Putamen (tissue), 1 donor: ENCODE measurements at regions not wholly inside any gene's neighbourhood (a gene's known extent, or its start where the extent isn't known, plus 50 kb on each side); places are given as distances from the start of the nearest gene placed in this dataset.
"Not testable (repeated sequence)": the region's sequence is repeated elsewhere in the genome, so short reads cannot be mapped to it uniquely, and the experiment has no call there.

ENCODE experiments used
- DNase-seq: peaks from one replicate; pipeline ENCODE4 v3.0.0-alpha.2; 2016; ENCODE audit warnings: low spot score

GRCh38 chrY:16486696-16487215, 1393.3 kb downstream of the CDY2B start:
- no peak for DNase-seq

GRCh38 chrY:16480031-16480430, 1400.0 kb downstream of the CDY2B start:
- no peak for DNase-seq

GRCh38 chrY:16474053-16474452, 1406.0 kb downstream of the CDY2B start:
- no peak for DNase-seq

GRCh38 chrY:16454799-16455198, 1425.2 kb downstream of the CDY2B start:
- no peak for DNase-seq

GRCh38 chrY:16446152-16446551, 1433.9 kb downstream of the CDY2B start:
- DNase-seq = no peak

GRCh38 chrY:16409206-16409923, 1470.7 kb downstream of the CDY2B start:
- not testable (repeated sequence) for DNase-seq

- DNase-seq = not testable (repeated sequence)
These were observed 1500.6 kb downstream of the CDY2B start for GRCh38 chrY:16379458-16379857.

GRCh38 chrY:16341592-16341991, 1538.4 kb downstream of the CDY2B start:
- DNase-seq = not testable (repeated sequence)

GRCh38 chrY:16330032-16330758, 1549.8 kb downstream of the CDY2B start:
- not testable (repeated sequence) for DNase-seq

GRCh38 chrY:16329135-16329820, 1550.7 kb downstream of the CDY2B start:
- not testable (repeated sequence) for DNase-seq
